Forelimb muscle (tissue), 1 donor: ENCODE measurements at regions not wholly inside any gene's neighbourhood (a gene's known extent, or its start where the extent isn't known, plus 50 kb on each side); places are given as distances from the start of the nearest gene placed in this dataset.

Experiments
- DNase-seq: peaks from one replicate; pipeline ENCODE4 v3.0.0-alpha.2; 2013; ENCODE audit warnings: low read depth

- DNase-seq, result peak; percentile 13
These were observed 246.5 kb upstream of the ARGLU1 start for GRCh38 chr13:106814463-106814862.

- no peak for DNase-seq
These were observed 242.1 kb upstream of the ARGLU1 start for GRCh38 chr13:106810069-106810468.

GRCh38 chr13:106804991-106805390 lies 237.1 kb upstream of the ARGLU1 start:
- no peak for DNase-seq

- no peak for DNase-seq
These were observed 235.0 kb upstream of the ARGLU1 start for GRCh38 chr13:106802917-106803316.

- no peak for DNase-seq
These were observed 231.9 kb upstream of the ARGLU1 start for GRCh38 chr13:106799781-106800335.

- no peak for DNase-seq
These were observed 229.2 kb upstream of the ARGLU1 start for GRCh38 chr13:106797081-106797640.

GRCh38 chr13:106796280-106797047 lies 228.5 kb upstream of the ARGLU1 start:
- no peak for DNase-seq

GRCh38 chr13:106795847-106796246 lies 227.9 kb upstream of the ARGLU1 start:
- DNase-seq, result no peak

GRCh38 chr13:106794117-106794516 lies 226.2 kb upstream of the ARGLU1 start:
- no peak for DNase-seq

GRCh38 chr13:106789911-106790310 lies 222.0 kb upstream of the ARGLU1 start:
- DNase-seq, result no peak

- DNase-seq, result no peak
These were observed 218.1 kb upstream of the ARGLU1 start for GRCh38 chr13:106786006-106786563.

GRCh38 chr13:106774621-106775020 lies 206.7 kb upstream of the ARGLU1 start:
- no peak for DNase-seq

GRCh38 chr13:106772006-106772601 lies 204.2 kb upstream of the ARGLU1 start:
- no peak for DNase-seq

- no peak for DNase-seq
These were observed 201.1 kb upstream of the ARGLU1 start for GRCh38 chr13:106768991-106769390.

- DNase-seq, result no peak
These were observed 194.8 kb upstream of the ARGLU1 start for GRCh38 chr13:106762708-106763107.

- DNase-seq, result no peak
These were observed 188.5 kb upstream of the ARGLU1 start for GRCh38 chr13:106756446-106756845.

- no peak for DNase-seq
These were observed 187.6 kb upstream of the ARGLU1 start for GRCh38 chr13:106755542-106755941.

- DNase-seq, result no peak
These were observed 185.3 kb upstream of the ARGLU1 start for GRCh38 chr13:106753251-106753650.

- DNase-seq, result no peak
These were observed 184.7 kb upstream of the ARGLU1 start for GRCh38 chr13:106752584-106753170.

- no peak for DNase-seq
These were observed 180.8 kb upstream of the ARGLU1 start for GRCh38 chr13:106748785-106749184.

GRCh38 chr13:106744516-106744915 lies 176.6 kb upstream of the ARGLU1 start:
- DNase-seq, result no peak

- DNase-seq, result no peak
These were observed 170.3 kb upstream of the ARGLU1 start for GRCh38 chr13:106738186-106738678.
